NCI-H1930 (cell line): ENCODE measurements at regions not wholly inside any gene's neighbourhood (a gene's known extent, or its start where the extent isn't known, plus 50 kb on each side); places are given as distances from the start of the nearest gene placed in this dataset.
"Not testable (repeated sequence)": the region's sequence is repeated elsewhere in the genome, so short reads cannot be mapped to it uniquely, and the experiment has no call there.

Experiments used
- DNase-seq, 2 experiments: peaks; one replicate each; lab custom pipeline; 2025; lab: John Stamatoyannopoulos, UW

DNA sequence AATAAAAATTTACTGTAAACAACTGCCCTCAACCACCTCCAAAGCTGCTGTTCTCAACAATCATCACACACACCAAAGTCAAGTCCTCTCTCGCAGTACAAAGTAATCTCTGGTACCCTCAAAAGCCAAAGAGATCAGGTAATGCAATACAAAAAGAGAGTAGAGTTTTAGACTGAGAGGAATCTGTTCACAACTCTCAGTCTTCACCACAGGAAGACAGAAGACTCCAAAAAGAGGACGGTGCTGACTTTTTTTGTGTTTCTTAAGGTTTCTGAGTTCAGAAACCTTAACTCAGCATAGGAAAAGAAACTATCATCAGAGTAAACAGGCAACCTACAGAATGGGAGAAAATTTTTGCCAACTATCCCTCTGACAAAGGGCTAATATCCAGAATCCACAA lies 1072.3 kb upstream of the DIAPH2 start:
- no peak for DNase-seq

DNA sequence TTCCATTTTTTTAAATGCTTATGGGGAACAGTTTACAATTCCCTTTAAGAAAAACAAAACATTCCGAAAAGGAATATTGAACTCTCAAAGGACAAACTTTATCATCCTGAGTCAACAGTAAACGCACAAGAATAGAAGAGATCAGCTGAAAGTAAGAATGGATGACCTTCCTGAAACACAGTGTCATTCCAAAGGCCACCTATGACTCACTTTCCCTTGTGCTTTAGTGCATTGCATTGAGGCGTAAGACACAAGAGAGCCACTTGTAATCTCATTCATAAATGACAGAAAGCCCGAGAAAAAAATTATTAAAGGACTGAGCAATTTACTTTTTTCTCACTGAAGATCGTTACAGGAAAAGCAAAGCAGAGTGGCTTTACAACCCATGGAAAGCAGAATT lies 1062.4 kb upstream of the DIAPH2 start:
- DNase-seq: no peak

DNA sequence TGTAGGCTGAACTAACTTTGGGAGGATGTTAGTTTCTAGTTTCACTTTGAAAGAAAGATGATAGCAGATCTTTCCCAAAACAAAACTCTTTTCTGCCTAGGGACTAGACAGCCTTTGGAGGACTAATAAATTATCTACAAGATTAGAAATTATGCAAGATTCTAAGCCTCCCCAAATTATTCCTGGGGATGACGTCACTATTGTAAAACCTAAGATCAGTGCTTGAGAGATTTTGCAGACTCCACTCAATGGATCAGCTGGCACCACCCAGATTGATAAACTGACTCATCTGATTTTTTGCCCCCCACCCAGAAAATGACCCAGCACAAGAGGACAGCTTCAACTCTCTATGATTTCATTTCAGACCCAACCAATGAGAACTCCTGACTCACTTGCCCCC lies 1057.9 kb upstream of the DIAPH2 start:
- DNase-seq: no peak

DNA sequence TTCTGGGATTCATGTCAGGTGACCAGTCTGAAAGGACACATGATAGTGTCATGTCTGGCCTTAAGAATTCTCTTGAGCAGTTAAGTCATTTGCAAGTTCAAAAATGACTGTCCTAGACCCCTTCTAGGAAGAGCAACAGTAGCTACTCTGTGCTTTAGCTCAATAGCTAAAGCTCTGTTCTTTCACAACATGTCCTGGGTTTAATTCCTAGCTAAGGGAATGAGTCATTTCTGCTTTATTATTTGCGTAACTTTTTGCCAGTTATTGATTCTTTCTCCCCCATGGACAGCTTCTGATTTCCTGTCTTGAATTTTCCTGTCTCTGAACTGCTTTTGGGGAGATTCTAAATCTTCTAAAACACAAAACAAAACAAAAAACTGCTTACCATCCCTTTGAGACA lies 1055.8 kb upstream of the DIAPH2 start:
- DNase-seq: no peak

DNA sequence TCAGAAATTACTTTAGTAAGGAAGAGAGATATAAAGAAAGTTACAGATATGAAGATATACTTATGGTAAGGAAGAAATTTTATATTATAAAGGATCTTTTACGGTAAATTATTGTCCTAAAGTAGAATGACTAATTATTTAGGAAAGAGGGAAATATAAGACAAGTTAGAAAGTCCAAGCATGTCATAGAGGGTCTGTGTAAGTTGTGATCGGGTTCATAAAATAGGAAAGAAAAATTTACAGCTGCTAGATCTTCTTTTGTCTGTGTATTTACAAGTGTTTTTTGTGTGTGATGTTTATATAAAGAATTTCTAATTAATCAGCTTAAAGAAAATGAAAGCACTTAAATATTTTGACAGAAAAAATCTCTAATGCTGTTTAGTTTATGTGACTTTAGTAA lies 1054.9 kb upstream of the DIAPH2 start:
- DNase-seq: no peak

DNA sequence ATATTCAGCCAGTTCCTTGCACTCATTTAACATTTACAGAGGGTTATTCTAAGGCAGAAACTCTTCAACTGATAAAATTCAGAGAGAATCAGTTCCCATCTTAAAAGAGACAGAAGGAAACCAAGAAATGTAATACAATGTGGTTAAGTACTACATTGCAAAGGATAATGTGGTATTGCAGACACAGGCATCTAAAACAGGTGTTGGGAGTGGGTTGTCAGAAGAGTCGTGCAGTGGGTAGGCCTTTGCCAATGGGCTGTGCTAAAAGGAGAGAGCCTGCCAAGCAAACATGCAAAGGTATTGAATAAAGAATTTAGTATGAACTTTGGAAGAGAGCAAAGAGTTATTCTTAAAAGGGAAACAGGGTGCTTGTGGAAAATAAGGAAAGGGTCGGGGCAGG lies 1044.4 kb upstream of the DIAPH2 start:
- no peak for DNase-seq

DNA sequence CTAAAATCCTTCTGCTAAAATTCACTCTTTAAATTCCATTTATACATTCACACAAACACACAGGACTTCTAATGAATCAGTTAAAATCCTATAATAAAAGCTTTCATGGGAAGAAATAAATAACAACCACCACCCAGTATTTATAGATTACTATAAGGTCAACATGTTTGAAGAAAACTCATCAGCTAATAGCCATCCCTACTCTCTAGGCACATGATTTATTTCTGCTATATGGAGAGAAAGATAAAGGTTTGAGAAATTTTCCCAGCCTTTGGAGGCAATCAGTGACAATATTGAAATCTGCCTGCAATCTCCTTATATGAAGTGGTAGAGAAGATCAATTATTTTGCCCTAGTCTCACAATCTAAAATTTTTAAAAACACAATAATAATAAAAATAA lies 1038.9 kb upstream of the DIAPH2 start:
- DNase-seq: no peak

DNA sequence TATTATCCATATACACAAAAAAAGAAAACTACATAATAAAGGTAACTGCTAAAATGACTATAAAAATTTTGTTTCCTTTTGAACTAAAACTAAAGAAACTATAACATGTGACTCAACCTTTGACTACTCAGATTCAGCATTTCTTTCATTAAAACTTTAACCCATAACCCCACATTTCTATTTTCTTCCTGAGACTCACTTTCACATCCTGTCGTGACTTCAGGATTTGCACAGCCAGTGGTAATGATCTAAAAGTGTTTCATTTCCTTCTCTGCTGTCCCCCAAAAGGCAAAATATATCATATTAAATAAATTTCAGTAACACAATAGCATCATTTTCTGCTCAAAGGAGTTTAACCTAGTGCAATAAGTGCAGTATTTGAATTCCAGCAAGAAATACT lies 1022.4 kb upstream of the DIAPH2 start:
- DNase-seq: no peak

DNA sequence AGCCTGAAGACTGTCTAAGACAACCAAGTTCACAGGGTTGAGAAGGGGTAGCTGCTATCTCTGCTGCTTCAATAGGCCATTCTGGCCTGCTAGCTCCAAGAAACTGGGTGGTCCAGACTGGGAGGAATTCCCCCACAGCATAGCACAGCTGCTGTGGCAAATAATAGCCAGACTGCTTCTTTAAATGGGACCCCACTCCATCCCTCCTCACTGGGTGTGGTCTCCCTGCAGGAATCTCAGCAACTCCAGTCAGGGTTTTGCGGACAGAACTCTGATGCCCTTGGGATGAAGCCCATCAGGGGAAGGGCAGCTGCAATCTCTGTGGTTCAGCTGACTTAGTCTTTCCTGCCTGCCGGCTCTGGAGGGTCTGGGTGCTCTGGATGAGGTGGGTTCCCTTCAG lies 1018.6 kb upstream of the DIAPH2 start:
- DNase-seq: no peak

DNA sequence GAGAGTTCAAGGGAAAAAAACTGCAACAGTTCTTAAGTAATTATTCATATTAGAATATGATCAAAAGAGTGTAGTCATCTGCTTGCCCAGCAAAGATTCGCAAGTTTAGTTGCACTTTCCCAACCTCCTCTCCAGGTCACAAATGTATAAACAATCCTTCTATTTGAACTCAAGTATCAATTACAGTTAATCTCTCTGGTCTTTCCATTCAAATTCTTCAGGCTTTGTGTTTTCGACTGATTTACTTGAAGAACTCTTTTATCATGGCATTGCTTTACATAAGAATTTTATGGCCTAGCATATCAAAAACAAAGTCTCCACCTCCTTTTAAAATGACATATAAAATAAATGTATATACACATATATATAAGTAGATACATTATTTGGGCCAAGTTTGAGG lies 1009.6 kb upstream of the DIAPH2 start:
- no peak for DNase-seq

DNA sequence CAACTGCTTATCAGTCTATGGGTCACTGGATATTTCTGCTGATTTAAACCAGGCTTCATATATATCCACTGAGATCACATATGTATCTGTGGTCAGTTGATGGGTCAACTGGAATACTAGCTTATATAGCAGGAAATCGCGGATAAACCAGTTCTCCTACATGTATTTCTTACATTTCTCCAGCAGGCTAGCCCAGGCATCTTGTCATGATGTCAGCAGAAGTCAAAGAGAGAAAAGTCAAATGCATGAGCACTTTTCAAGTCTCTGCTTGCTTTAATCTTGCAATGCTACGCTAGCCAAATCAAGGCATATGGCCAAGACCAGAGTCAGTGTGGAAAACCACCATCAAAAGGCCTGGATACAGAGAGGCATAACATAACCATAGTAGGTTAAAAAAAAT lies 1008.8 kb upstream of the DIAPH2 start:
- DNase-seq: no peak

DNA sequence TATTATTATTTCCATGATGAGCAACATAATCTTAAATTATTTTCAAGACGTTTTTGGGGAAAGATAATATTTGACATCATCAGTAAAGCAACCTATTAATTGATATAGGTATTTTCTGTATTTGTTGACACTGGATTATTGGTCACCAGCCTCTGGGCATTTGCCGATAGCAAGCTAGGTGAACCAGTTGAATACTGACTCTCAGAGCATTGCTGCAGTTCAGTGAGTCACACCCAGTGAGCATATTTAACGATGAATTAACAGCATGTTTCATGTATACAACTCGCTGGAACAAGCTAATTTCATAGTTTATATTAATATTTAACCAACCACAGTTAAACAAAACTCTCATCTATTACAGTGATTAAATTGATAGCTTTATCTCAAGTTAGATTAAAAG lies 1006.0 kb upstream of the DIAPH2 start:
- DNase-seq: no peak

DNA sequence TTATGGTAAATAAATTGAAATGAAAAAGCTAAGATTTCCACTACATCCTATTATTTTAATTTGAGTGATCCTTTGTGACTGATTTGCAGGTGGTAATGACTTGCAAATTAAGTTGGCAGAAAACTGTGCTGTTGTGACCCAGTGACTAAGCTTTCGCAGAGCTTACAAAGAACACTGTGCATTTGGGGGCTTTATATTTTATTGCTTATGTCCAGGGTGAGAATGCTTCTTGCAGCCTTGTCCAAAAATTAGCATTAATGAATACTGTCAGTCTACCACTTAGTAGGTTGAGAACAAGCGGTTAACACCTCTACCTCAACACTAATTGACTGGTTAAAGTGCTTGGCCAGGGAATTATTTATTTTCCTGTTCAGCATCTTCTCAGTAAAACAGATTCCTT lies 991.3 kb upstream of the DIAPH2 start:
- no peak for DNase-seq

DNA sequence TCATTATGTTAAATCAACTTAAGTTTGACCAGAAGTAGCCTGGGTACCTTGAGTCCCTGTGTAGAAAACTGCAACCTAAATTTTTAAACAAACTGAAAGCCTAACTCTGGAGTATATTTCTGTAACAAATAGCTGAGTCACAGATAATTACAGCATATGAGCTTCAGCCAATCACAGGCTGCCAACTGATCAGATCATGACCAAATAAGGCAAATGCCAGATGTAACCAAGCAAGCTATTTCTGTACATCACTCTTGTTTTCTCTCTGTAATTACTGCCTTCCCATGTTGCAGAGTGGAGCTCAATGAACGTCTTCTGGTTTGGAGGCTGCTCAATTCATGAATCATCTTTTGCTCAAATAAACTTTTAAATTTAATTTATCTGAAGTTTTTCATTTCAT lies 980.9 kb upstream of the DIAPH2 start:
- no peak for DNase-seq

DNA sequence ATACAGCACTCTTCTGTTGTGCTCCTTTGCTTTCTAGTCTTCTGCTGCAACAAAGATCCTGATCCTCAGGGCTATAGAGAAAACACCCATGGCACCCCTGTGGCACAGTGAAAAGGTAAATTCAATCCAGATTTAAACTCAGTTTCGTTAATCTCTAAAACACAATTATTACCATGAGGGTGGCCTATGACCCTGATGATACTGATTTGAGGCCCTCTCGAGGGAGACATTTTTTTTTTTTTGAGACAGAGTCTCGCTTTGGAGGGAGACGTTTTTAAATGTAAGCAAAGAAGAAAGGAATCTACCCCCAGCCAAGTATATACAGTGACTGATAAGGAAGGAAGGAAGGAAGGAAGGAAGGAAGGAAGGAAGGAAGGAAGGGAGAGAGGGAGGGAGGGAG lies 967.8 kb upstream of the DIAPH2 start:
- DNase-seq: no peak

DNA sequence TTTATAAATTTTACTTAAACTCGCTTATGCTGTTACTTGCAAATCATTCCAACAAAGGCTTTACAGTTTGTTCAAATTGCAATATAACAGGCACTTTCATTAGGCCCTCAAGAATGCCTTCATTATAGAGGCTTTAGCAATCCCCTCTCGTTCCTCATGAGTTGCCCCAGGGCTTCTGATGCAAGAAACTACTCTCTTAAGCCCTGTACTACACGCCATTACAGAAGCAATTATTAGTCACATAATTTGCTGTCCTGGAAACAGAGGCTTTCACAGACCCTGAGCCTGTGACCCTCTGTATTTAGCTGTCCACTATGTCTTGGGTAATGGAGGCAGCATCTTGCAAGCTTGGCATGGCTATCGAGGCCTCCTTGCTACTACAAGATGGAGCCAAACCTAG lies 965.9 kb upstream of the DIAPH2 start:
- no peak for DNase-seq

DNA sequence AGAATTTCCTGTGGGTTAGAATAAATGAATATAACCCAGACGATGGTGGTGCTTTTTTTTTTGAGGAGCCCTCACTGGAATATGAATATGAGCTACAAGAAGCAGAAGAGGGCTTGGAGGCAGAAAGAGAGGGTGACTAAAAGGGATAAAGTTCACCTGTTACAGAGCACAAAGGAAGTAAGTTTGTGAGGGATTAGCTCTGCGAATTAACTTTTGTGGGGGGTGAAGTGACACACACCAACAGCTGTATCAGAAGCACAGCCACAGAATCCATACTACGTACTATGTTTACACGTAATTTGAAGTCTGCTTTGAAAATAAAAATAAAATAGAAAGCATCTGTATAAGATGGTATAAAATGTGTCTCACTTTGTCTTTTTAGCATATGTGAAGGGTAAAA lies 963.6 kb upstream of the DIAPH2 start:
- DNase-seq: no peak

DNA sequence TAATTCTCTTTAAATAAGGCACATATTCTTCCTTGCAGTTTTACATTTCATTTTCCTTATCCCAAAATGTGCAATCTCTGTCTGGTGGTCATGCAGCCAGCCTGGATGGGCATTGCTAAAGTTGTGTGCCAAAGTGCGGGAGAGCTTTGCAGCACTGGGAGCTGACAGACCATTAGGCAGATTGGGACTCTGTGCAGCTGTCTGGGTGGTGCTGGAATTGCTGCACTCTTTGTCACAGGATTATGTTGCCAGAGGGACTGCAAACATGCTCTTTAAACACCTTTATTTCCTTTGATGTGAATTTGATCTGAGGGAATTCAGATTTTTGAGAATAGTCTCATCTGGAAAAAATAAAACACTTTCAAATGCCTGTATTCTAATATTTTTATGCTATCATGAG lies 956.2 kb upstream of the DIAPH2 start:
- DNase-seq: no peak

DNA sequence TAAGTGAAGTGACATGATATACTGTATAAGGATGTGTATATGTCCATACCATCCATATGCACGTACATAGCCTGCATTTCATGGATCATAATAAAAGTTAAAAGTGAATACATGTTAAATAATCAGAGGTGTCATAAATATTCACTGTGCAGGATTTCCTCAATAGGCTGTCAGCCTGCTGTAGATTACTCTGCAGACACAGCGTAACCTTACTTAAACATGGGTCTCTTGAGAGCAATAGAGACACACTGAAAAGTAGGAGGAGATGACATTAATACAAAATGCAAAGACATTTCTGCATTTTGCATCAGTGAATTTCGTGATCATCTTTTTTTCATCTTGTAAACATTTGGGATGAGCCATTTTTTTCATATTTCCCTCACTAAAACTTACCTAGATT lies 955.2 kb upstream of the DIAPH2 start:
- DNase-seq: no peak

DNA sequence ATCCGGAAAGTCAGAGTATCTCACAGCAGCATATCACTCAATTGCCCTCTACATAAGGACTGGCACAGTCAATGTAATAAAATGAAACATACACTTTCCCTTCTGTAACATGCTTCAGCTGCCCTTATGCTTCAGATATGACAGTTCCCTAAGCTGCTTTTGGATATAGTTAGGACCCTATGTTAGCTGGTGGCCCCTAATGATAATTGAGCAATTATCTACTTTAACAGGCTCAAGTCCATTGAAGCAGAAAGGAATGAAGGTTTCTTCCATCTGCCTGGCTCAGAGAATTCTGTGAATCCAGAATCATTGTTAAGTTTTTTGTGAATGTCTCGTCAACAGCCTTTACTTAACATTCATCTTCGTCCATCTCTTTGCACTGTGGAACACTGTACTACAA lies 951.2 kb upstream of the DIAPH2 start:
- no peak for DNase-seq

DNA sequence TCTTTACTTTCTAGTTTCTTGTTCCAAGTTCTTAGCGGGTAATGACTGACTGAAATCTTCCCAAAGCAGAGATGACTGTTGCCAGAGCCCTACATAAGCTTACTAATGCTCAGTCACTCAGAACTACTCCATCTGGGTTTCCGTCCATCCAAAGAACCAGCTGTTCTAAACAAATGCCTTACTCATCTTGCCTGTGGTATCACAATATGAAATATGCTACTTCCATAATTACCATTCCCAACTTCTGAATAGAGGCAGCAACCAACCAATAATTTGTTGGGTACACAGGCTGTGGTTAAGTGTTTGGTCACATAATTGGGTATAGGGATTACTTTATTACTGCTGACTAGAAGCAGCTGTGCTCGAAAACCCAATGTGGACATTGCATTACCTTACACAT lies 930.2 kb upstream of the DIAPH2 start:
- no peak for DNase-seq

DNA sequence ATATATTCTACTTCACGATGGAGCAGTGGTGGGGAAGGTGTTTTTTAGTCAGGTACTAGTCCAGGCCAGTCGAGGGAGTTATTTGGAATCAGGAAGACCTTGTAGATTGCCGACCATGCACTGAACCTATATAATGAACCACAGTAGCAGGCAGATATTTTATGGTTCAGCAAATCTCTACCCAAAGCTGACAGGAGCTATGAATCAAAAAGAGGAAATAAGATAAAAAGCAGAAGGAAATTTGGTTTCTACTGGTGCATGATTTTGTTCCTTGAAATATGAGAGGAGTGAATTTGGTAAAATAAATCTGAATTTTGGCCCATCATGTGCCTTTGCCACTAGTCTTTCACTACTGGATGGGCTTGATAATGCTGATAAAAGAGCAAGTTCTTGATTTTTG lies 924.3 kb upstream of the DIAPH2 start:
- no peak for DNase-seq

DNA sequence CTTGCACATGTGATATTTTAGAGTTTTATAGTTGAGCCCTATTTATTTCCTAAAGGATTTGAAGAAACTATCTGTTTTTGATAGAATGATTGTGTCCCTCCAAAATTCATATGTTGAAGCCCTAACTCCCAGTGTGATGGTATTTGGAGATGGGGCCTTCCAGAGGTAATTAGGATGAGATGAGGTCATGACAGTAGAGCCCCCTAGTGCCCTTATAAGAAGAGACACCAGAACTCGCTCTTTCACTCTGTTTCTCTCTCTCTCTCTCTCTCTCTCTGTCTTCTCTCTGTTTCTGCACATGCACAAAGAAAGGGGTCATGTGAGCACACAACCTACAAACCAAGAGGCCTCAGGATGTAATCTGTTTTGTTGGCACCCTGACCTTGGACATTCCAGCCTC lies 921.9 kb upstream of the DIAPH2 start:
- DNase-seq: no peak

DNA sequence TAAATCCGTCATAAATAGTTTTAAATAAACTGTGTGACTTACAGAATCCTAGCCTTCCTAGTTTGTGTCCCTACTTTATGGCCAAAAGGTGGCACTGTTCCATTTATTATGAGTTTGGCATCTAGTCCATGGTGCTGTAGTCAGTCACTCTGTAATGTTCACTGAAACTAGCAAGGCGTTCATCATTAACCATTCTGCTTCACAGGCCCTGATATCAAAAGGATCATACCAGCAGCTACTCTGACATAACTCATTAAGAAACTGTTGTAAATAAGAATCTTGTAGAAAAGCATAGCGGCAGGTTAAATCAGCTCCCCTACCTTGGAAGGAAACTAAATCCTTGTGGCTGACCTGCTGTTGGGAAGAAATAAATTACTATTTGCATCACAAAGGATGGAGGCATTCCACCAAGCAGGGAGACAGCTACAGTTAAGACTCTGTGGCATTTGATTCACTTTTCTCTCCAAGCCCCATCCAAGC lies 919.6 kb upstream of the DIAPH2 start:
- peak; percentile 12 to 53 for DNase-seq

DNA sequence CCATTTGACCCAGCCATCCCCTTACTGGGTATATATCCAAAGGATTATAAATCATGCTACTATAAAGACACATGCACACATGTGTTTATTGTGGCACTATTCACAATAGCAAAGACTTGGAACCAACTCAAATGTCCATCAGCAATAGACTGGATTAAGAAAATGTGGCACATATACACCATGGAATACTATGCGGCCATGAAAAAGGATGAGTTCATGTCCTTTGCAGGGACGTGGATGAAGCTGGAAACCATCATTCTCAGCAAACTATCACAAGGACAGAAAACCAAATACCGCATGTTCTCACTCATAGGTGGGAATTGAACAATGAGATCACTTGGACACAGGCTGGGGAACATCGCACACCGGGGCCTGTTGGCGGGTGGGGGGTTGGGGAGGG lies 913.4 kb upstream of the DIAPH2 start:
- DNase-seq: not testable (repeated sequence)
